ENCODE measurements at regions not wholly inside any gene's neighbourhood (a gene's known extent, or its start where the extent isn't known, plus 50 kb on each side); places are given as distances from the start of the nearest gene placed in this dataset.

DNA sequence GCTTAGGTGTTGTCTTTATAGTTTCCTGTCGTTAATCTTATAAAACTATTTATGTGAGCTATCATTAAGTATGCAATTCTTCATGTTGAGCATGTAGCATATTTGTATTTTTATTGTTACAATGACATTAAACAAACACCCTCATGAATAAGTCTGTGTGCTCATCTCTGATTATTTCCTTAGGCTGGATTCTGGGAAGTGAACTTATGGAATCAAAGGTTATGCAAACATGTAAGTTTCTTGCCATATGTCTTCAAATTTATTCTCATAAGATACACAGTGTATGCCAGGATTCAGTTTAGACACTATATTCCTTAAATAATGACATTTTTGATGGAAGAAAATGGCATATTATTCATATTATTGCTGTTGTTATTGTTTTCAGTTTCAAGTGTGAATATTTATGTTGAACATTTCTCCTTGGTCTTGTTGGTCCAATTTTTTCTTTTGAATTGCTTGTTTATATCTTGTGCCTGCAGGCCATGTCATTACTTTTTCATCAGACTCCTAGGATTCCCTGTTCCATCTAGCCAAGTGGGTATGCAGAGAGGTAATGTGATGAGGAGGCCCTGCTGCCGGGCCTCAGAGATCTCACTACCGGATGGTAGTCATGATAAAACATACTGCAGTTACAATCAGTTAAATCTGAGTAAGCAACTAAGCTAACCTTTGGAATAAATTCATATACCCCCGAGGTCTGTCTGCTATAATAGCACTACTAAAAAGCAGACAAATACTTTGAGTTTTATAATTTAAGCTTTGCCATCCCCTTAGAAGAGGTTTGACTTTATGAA lies 684.3 kb upstream of the SGO1 start:
- Mint-ChIP-seq H3K4me1 (ENCODE audit: low read depth, unreplicated experiment) (peaks cover 4% of the 10 kb centered on the region), H3K4me3 (ENCODE audit: unreplicated experiment) (no peak overlapping the region), H3K27me3 (ENCODE audit: unreplicated experiment) (no peaks in the 10 kb centered on the region), H3K27ac (ENCODE audit: unreplicated experiment) (no peak overlapping the region), H3K36me3 (ENCODE audit: unreplicated experiment) (peaks cover 8% of the 10 kb centered on the region), H3K9me3 (ENCODE audit: unreplicated experiment) (peaks cover 1% of the 10 kb centered on the region)
- TF ChIP-seq, protein P1, sequence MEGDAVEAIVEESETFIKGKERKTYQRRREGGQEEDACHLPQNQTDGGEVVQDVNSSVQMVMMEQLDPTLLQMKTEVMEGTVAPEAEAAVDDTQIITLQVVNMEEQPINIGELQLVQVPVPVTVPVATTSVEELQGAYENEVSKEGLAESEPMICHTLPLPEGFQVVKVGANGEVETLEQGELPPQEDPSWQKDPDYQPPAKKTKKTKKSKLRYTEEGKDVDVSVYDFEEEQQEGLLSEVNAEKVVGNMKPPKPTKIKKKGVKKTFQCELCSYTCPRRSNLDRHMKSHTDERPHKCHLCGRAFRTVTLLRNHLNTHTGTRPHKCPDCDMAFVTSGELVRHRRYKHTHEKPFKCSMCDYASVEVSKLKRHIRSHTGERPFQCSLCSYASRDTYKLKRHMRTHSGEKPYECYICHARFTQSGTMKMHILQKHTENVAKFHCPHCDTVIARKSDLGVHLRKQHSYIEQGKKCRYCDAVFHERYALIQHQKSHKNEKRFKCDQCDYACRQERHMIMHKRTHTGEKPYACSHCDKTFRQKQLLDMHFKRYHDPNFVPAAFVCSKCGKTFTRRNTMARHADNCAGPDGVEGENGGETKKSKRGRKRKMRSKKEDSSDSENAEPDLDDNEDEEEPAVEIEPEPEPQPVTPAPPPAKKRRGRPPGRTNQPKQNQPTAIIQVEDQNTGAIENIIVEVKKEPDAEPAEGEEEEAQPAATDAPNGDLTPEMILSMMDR (IDR thresholded peaks at IDR 0.05; ENCODE audit: partially characterized antibody, unreplicated experiment) = no peak
- DNase-seq = no peak

GRCh38 chr3:20865803-20866202 lies 679.8 kb upstream of the SGO1 start:
- peaks cover 4% of the 10 kb centered on the region for H3K4me1 Mint-ChIP-seq (ENCODE audit: low read depth, unreplicated experiment)
- no peaks in the 10 kb centered on the region for H3K27me3 Mint-ChIP-seq (ENCODE audit: unreplicated experiment)
- peaks cover 4% of the 10 kb centered on the region for H3K9me3 Mint-ChIP-seq (ENCODE audit: unreplicated experiment)
- DNase-seq = no peak
- TF ChIP-seq, protein P1 (IDR thresholded peaks at IDR 0.05; ENCODE audit: partially characterized antibody, unreplicated experiment) = no peak
- no peak overlapping the region for H3K4me3 Mint-ChIP-seq (ENCODE audit: unreplicated experiment)
- peaks cover 7% of the 10 kb centered on the region for H3K36me3 Mint-ChIP-seq (ENCODE audit: unreplicated experiment)
- H3K27ac Mint-ChIP-seq (ENCODE audit: unreplicated experiment) = peak overlapping the region; percentile 84

DNA sequence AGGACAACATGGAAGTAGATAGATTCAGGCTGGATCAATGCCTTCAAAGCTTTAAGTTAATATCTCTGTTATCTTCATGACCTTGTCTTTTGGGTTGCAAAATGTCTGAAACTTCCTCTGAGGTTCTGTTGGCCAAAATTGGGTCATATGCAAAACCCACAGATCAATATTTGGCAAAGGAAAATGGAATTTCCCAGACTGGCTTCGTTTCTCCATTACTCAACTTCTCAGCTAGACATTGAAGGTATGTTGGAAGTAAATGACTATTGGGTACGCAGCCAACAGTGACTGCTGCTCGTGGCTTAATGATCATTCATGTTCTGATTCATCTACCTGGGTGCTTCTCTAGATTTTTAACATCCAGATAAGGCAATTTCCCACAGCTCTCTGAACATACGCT lies 675.4 kb upstream of the SGO1 start:
- H3K9me3 Mint-ChIP-seq (ENCODE audit: unreplicated experiment) = peaks cover 4% of the 10 kb centered on the region
- no peak overlapping the region for H3K4me3 Mint-ChIP-seq (ENCODE audit: unreplicated experiment)
- no peak overlapping the region for H3K27ac Mint-ChIP-seq (ENCODE audit: unreplicated experiment)
- TF ChIP-seq, protein P1 (IDR thresholded peaks at IDR 0.05; ENCODE audit: partially characterized antibody, unreplicated experiment) = no peak
- H3K36me3 Mint-ChIP-seq (ENCODE audit: unreplicated experiment) = peaks cover 7% of the 10 kb centered on the region
- peaks cover 4% of the 10 kb centered on the region for H3K4me1 Mint-ChIP-seq (ENCODE audit: low read depth, unreplicated experiment)
- DNase-seq = no peak
- H3K27me3 Mint-ChIP-seq (ENCODE audit: unreplicated experiment) = no peaks in the 10 kb centered on the region

GRCh38 chr3:20857636-20858035 lies 671.6 kb upstream of the SGO1 start:
- no peaks in the 10 kb centered on the region for H3K9me3 Mint-ChIP-seq (ENCODE audit: unreplicated experiment)
- TF ChIP-seq, protein P1 (IDR thresholded peaks at IDR 0.05; ENCODE audit: partially characterized antibody, unreplicated experiment) = no peak
- DNase-seq = no peak
- no peaks in the 10 kb centered on the region for H3K27me3 Mint-ChIP-seq (ENCODE audit: unreplicated experiment)
- no peak overlapping the region for H3K4me3 Mint-ChIP-seq (ENCODE audit: unreplicated experiment)
- H3K4me1 Mint-ChIP-seq (ENCODE audit: low read depth, unreplicated experiment) = no peaks in the 10 kb centered on the region
- H3K27ac Mint-ChIP-seq (ENCODE audit: unreplicated experiment) = no peak overlapping the region
- H3K36me3 Mint-ChIP-seq (ENCODE audit: unreplicated experiment) = no peaks in the 10 kb centered on the region

- Mint-ChIP-seq H3K9me3 (ENCODE audit: unreplicated experiment) (peaks cover under 1% of the 10 kb centered on the region), H3K4me3 (ENCODE audit: unreplicated experiment) (no peak overlapping the region), H3K4me1 (ENCODE audit: low read depth, unreplicated experiment) (peaks cover 3% of the 10 kb centered on the region), H3K27ac (ENCODE audit: unreplicated experiment) (no peak overlapping the region), H3K36me3 (ENCODE audit: unreplicated experiment) (no peaks in the 10 kb centered on the region), H3K27me3 (ENCODE audit: unreplicated experiment) (no peaks in the 10 kb centered on the region)
- DNase-seq = no peak
- TF ChIP-seq, protein P1 (IDR thresholded peaks at IDR 0.05; ENCODE audit: partially characterized antibody, unreplicated experiment) = no peak
Measured at GRCh38 chr3:20853890-20854289, 667.9 kb upstream of the SGO1 start.

Data from glutamatergic neuron (in vitro differentiated cells).